Fibroblast of lung (primary cell): ENCODE measurements at regions not wholly inside any gene's neighbourhood (a gene's known extent, or its start where the extent isn't known, plus 50 kb on each side); places are given as distances from the start of the nearest gene placed in this dataset.

Source experiments
- CTCF ChIP-seq, 2 donors: IDR thresholded peaks in 1 of 2; conservative IDR thresholded peaks in 1 of 2; 1 replicate in 1 of 2; 2 replicates in 1 of 2; pipeline ENCODE4 v1.5.1; 2011 to 2012; ENCODE audit warnings: low read length in 2 of 2, control low read depth in 1 of 2, inconsistent platforms in 1 of 2, low read depth in 1 of 2, mild to moderate bottlenecking in 1 of 2
- EZH2 ChIP-seq: IDR thresholded peaks from 2 replicates; pipeline ENCODE4 v1.5.1; 2012; ENCODE audit warnings: low read length, control low read depth, mild to moderate bottlenecking; ENCODE audit errors: missing control alignments

GRCh38 chr2:180474716-180475115 lies 467.6 kb upstream of the CWC22 start:
- TF ChIP-seq CTCF (conservative IDR thresholded peaks at IDR 0.05 in 1 of 2, IDR thresholded peaks at IDR 0.05 in 1 of 2; ENCODE audit: low read depth in 1 of 2, low read length in 2 of 2) (no peak), EZH2 (no peak)
